Thyroid gland (tissue), 4 donors: ENCODE measurements at regions not wholly inside any gene's neighbourhood (a gene's known extent, or its start where the extent isn't known, plus 50 kb on each side); places are given as distances from the start of the nearest gene placed in this dataset.

Experiments
- CTCF ChIP-seq, 6 experiments: fragments of 200-600 bp in 3 of 6; fragments of 450-650 bp in 3 of 6; sonication (generic) in 3 of 6; IDR thresholded peaks; one replicate each; pipeline ENCODE4 v1.5.1; 2016 to 2019; ENCODE audit warnings: antibody characterized with exemption in 6 of 6, mild to moderate bottlenecking in 2 of 6, inconsistent platforms in 1 of 6, moderate library complexity in 1 of 6
- POLR2A ChIP-seq, 2 donors: fragments of 450-650 bp; IDR thresholded peaks; one replicate each; pipeline ENCODE4 v1.6.1; 2017; ENCODE audit warnings: antibody characterized with exemption in 2 of 2, mild to moderate bottlenecking in 2 of 2, moderate library complexity in 1 of 2

GRCh38 chr3:193853511-193854219 is 260.7 kb downstream of the OPA1 start:
- TF ChIP-seq CTCF (IDR thresholded peaks at IDR 0.05): no peak
- TF ChIP-seq POLR2A (IDR thresholded peaks at IDR 0.05): no peak
